Breast epithelium (tissue), 3 donors: ENCODE measurements at regions not wholly inside any gene's neighbourhood (a gene's known extent, or its start where the extent isn't known, plus 50 kb on each side); places are given as distances from the start of the nearest gene placed in this dataset.

Source experiments
- POLR2A ChIP-seq: fragments of 450-650 bp; IDR thresholded peaks from one replicate; pipeline ENCODE4 v1.6.1; 2016; ENCODE audit warnings: antibody characterized with exemption, mild to moderate bottlenecking, moderate library complexity
- POLR2AphosphoS5 ChIP-seq, 3 donors: sonication (generic); formaldehyde crosslinking; IDR thresholded peaks; one replicate each; pipeline ENCODE4 v1.6.1; 2017; ENCODE audit warnings: antibody characterized with exemption in 3 of 3
- TF ChIP-seq, protein P1 (sequence below), 3 donors: fragments of 450-650 bp; IDR thresholded peaks; one replicate each; pipeline ENCODE4 v1.5.1; 2016 to 2017; ENCODE audit warnings: antibody characterized with exemption in 3 of 3, mild to moderate bottlenecking in 3 of 3, moderate library complexity in 3 of 3

DNA sequence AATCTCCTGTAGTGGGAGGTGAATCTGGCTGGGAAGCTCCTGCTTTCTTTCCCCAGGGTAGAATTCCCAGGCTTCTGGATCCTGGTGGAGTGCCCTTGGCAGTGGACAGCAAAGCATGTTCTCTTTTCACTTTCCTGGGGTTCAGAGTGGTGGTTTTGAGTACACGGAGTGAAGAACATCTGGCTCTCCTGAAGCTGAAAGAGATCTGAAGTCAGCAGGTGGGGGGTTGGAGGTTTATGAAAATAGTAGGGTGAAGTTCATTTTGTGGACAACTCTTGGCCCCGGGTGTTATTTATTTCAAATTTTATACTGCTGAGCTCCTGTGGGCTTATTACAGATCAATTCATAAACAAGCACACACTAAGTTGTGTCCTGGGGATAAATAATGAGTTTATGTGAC is 497.3 kb downstream of the KLF5 start:
- TF ChIP-seq, protein P1, sequence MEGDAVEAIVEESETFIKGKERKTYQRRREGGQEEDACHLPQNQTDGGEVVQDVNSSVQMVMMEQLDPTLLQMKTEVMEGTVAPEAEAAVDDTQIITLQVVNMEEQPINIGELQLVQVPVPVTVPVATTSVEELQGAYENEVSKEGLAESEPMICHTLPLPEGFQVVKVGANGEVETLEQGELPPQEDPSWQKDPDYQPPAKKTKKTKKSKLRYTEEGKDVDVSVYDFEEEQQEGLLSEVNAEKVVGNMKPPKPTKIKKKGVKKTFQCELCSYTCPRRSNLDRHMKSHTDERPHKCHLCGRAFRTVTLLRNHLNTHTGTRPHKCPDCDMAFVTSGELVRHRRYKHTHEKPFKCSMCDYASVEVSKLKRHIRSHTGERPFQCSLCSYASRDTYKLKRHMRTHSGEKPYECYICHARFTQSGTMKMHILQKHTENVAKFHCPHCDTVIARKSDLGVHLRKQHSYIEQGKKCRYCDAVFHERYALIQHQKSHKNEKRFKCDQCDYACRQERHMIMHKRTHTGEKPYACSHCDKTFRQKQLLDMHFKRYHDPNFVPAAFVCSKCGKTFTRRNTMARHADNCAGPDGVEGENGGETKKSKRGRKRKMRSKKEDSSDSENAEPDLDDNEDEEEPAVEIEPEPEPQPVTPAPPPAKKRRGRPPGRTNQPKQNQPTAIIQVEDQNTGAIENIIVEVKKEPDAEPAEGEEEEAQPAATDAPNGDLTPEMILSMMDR (IDR thresholded peaks at IDR 0.05), result no peak
- TF ChIP-seq POLR2A (no peak), POLR2AphosphoS5 (IDR thresholded peaks at IDR 0.05) (no peak)
